Smooth muscle cell (in vitro differentiated cells): ENCODE measurements at regions not wholly inside any gene's neighbourhood (a gene's known extent, or its start where the extent isn't known, plus 50 kb on each side); places are given as distances from the start of the nearest gene placed in this dataset.

Source experiments
- DNase-seq: peaks from one replicate; lab custom pipeline; 2025; ENCODE audit not compliant: unreplicated experiment; lab: John Stamatoyannopoulos, UW
- H2AFZ ChIP-seq: fragments of 200-600 bp; sonication (generic); 2 replicates; pipeline ENCODE4 v1.6.0; 2016; ENCODE audit warnings: antibody characterized with exemption, low read depth, mild to moderate bottlenecking
- H3F3A ChIP-seq: fragments of 200-600 bp; sonication (generic); 2 replicates; pipeline ENCODE4 v1.6.0; 2017; ENCODE audit warnings: antibody characterized with exemption, low read depth
- H3K27ac ChIP-seq: fragments of 200-600 bp; sonication (generic); 2 replicates; pipeline ENCODE4 v1.5.1; 2016; ENCODE audit warnings: low read depth, mild to moderate bottlenecking
- H3K27me3 ChIP-seq: fragments of 200-600 bp; sonication (generic); 2 replicates; pipeline ENCODE4 v1.6.1; 2016; ENCODE audit warnings: low read depth, mild to moderate bottlenecking
- H3K36me3 ChIP-seq: fragments of 200-600 bp; sonication (generic); 2 replicates; pipeline ENCODE4 v1.5.1; 2016; ENCODE audit warnings: low read depth
- H3K4me1 ChIP-seq: fragments of 200-600 bp; sonication (generic); 2 replicates; pipeline ENCODE4 v1.5.1; 2016; ENCODE audit warnings: low read depth
- H3K4me2 ChIP-seq: fragments of 200-600 bp; sonication (generic); 2 replicates; pipeline ENCODE4 v1.6.0; 2016; ENCODE audit warnings: mild to moderate bottlenecking
- H3K4me3 ChIP-seq: fragments of 200-600 bp; sonication (generic); 2 replicates; pipeline ENCODE4 v1.5.1; 2016; ENCODE audit warnings: mild to moderate bottlenecking
- H3K79me2 ChIP-seq: fragments of 200-600 bp; sonication (generic); 2 replicates; pipeline ENCODE4 v1.6.0; 2016; ENCODE audit warnings: low read depth, mild to moderate bottlenecking
- H3K9ac ChIP-seq: fragments of 200-600 bp; sonication (generic); 2 replicates; pipeline ENCODE4 v1.6.0; 2016; ENCODE audit warnings: low read depth
- H3K9me3 ChIP-seq: fragments of 200-600 bp; sonication (generic); replicated peaks from 2 replicates; pipeline ENCODE4 v1.5.1; 2016; ENCODE audit warnings: low read depth
- H4K20me1 ChIP-seq: fragments of 200-600 bp; sonication (generic); 2 replicates; pipeline ENCODE4 v1.6.0; 2016; ENCODE audit warnings: low read depth
- WGBS: methylation state at CpG from one replicate; pipeline ENCODE4 v1.1.7; 2016; ENCODE audit warnings: low lambda C conversion rate; 5-methylcytosine and 5-hydroxymethylcytosine counted together
- TF ChIP-seq, protein P1 (sequence below): fragments of 200-600 bp; sonication (generic); IDR thresholded peaks from 2 replicates; pipeline ENCODE4 v1.5.1; 2017; ENCODE audit warnings: borderline replicate concordance, mild to moderate bottlenecking, antibody characterized with exemption; ENCODE audit not compliant: insufficient read depth, poor library complexity, severe bottlenecking

DNA sequence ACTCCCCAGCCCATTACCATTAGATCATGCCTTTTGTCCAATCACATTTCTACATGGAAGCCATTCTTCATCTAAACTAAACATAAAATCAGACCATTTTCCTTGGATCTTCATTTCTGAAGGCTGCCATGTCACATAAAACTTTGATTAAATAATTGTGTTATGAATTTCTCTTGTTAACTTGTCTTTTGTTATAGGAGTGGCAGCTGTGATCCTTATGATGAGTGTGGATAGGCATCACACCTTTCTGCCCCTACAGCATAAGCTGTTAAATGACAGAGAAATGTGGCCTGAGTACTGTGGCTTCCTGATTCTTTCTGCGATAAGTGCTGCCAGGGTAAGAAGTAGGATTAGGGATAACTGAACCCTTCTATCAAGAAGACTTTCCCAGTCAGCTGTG is 247.1 kb upstream of the MOCS1 start:
- H3K9ac ChIP-seq, result no peak overlapping the region
- H3K79me2 ChIP-seq, result no peaks in the 10 kb centered on the region
- H3K9me3 ChIP-seq, result no peaks in the 10 kb centered on the region
- no peak overlapping the region for H3K4me3 ChIP-seq
- TF ChIP-seq, protein P1, sequence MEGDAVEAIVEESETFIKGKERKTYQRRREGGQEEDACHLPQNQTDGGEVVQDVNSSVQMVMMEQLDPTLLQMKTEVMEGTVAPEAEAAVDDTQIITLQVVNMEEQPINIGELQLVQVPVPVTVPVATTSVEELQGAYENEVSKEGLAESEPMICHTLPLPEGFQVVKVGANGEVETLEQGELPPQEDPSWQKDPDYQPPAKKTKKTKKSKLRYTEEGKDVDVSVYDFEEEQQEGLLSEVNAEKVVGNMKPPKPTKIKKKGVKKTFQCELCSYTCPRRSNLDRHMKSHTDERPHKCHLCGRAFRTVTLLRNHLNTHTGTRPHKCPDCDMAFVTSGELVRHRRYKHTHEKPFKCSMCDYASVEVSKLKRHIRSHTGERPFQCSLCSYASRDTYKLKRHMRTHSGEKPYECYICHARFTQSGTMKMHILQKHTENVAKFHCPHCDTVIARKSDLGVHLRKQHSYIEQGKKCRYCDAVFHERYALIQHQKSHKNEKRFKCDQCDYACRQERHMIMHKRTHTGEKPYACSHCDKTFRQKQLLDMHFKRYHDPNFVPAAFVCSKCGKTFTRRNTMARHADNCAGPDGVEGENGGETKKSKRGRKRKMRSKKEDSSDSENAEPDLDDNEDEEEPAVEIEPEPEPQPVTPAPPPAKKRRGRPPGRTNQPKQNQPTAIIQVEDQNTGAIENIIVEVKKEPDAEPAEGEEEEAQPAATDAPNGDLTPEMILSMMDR, result no peak
- no peaks in the 10 kb centered on the region for H4K20me1 ChIP-seq
- peaks cover 15% of the 10 kb centered on the region for H3K4me1 ChIP-seq
- no peak overlapping the region for H2AFZ ChIP-seq
- H3K4me2 ChIP-seq, result no peak overlapping the region
- H3K36me3 ChIP-seq, result no peaks in the 10 kb centered on the region
- H3K27me3 ChIP-seq, result no peaks in the 10 kb centered on the region
- H3K27ac ChIP-seq, result no peak overlapping the region
- no peak for DNase-seq
- WGBS, result 92% methylated on average over 1 of the region's 1 CpG
- no peaks in the 10 kb centered on the region for H3F3A ChIP-seq

GRCh38 chr6:40180271-40180670 is 246.0 kb upstream of the MOCS1 start:
- Histone ChIP-seq H2AFZ (no peak overlapping the region), H3K79me2 (no peaks in the 10 kb centered on the region), H3K27me3 (no peaks in the 10 kb centered on the region), H3K27ac (no peak overlapping the region), H4K20me1 (no peaks in the 10 kb centered on the region), H3K9ac (no peak overlapping the region), H3K36me3 (no peaks in the 10 kb centered on the region), H3K4me1 (peaks cover 10% of the 10 kb centered on the region), H3F3A (no peaks in the 10 kb centered on the region), H3K4me2 (no peak overlapping the region), H3K4me3 (no peak overlapping the region), H3K9me3 (no peaks in the 10 kb centered on the region)
- TF ChIP-seq, protein P1, result no peak
- DNase-seq, result no peak
- WGBS, result 92% methylated on average over 3 of the region's 3 CpGs

DNA sequence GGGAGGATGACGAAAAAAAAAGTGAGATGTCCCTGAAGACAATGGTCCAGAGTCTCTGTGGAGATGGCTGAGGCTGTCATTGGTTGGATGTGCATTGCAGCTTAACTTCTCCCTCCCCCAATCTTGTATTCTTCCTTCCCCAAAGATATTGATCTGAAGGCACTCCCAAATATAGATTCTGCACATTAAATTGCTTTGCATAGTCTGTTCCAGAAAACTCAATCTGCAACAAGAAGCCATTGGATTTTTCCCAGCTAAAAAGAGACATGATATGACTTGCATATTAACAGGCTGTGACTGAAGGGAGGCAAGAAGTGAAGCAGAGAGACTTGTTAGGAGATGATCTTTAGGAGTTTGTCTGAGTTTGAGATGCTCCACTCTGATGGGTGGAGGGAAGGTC is 245.2 kb upstream of the MOCS1 start:
- no peaks in the 10 kb centered on the region for H3F3A ChIP-seq
- 76% methylated on average over 1 of the region's 1 CpG for WGBS
- H3K27me3 ChIP-seq, result no peaks in the 10 kb centered on the region
- H3K9me3 ChIP-seq, result no peaks in the 10 kb centered on the region
- TF ChIP-seq, protein P1, result no peak
- H3K79me2 ChIP-seq, result no peaks in the 10 kb centered on the region
- no peak overlapping the region for H3K9ac ChIP-seq
- DNase-seq, result no peak
- H2AFZ ChIP-seq, result no peak overlapping the region
- no peaks in the 10 kb centered on the region for H3K36me3 ChIP-seq
- no peak overlapping the region for H3K4me3 ChIP-seq
- no peak overlapping the region for H3K27ac ChIP-seq
- no peak overlapping the region for H3K4me2 ChIP-seq
- no peaks in the 10 kb centered on the region for H4K20me1 ChIP-seq
- peaks cover 6% of the 10 kb centered on the region for H3K4me1 ChIP-seq

GRCh38 chr6:40177598-40177997 is 243.3 kb upstream of the MOCS1 start:
- Histone ChIP-seq H3K9me3 (no peaks in the 10 kb centered on the region), H3K27me3 (no peaks in the 10 kb centered on the region), H3K27ac (no peak overlapping the region), H2AFZ (no peak overlapping the region), H3K4me3 (no peak overlapping the region), H3K4me1 (no peaks in the 10 kb centered on the region), H3K36me3 (no peaks in the 10 kb centered on the region), H3F3A (no peaks in the 10 kb centered on the region), H3K4me2 (no peak overlapping the region), H3K9ac (no peak overlapping the region), H3K79me2 (no peaks in the 10 kb centered on the region), H4K20me1 (no peaks in the 10 kb centered on the region)
- TF ChIP-seq, protein P1, result no peak
- DNase-seq, result no peak
- 89% methylated on average over 1 of the region's 1 CpG for WGBS
